DOHH2 (cell line): ENCODE measurements at regions not wholly inside any gene's neighbourhood (a gene's known extent, or its start where the extent isn't known, plus 50 kb on each side); places are given as distances from the start of the nearest gene placed in this dataset.

Experiments used
- H3F3A ChIP-seq: fragments of 200-600 bp; sonication (generic), shearing (Covaris generic); 2 replicates; pipeline ENCODE4 v1.6.0; 2016; ENCODE audit warnings: antibody characterized with exemption, mild to moderate bottlenecking; ENCODE audit not compliant: control insufficient read depth, insufficient read depth
- H3K27ac ChIP-seq: fragments of 200-600 bp; sonication (generic); 2 replicates; pipeline ENCODE4 v1.5.1; 2014; ENCODE audit warnings: low read depth, mild to moderate bottlenecking, low read length, moderate library complexity
- H3K27me3 ChIP-seq: fragments of 200-600 bp; sonication (generic); 2 replicates; pipeline ENCODE4 v1.6.1; 2014; ENCODE audit warnings: mild to moderate bottlenecking, low read length, mixed read lengths; ENCODE audit not compliant: control insufficient read depth
- H3K36me3 ChIP-seq: fragments of 200-600 bp; sonication (generic); 2 replicates; pipeline ENCODE4 v1.6.1; 2014; ENCODE audit warnings: mild to moderate bottlenecking, low read length, moderate library complexity, mixed read lengths; ENCODE audit not compliant: control insufficient read depth
- H3K4me1 ChIP-seq: fragments of 200-600 bp; sonication (generic); 2 replicates; pipeline ENCODE4 v1.6.1; 2014; ENCODE audit warnings: mild to moderate bottlenecking, low read length, mixed read lengths; ENCODE audit not compliant: control insufficient read depth
- H3K4me2 ChIP-seq: fragments of 200-600 bp; sonication (generic); 2 replicates; pipeline ENCODE4 v1.6.0; 2014; ENCODE audit warnings: mild to moderate bottlenecking, low read length, moderate library complexity
- H3K4me3 ChIP-seq: fragments of 200-600 bp; sonication (generic); 2 replicates; pipeline ENCODE4 v1.5.1; 2014; ENCODE audit warnings: mild to moderate bottlenecking, low read length, mixed read lengths
- H3K79me2 ChIP-seq: fragments of 200-600 bp; sonication (generic); 2 replicates; pipeline ENCODE4 v1.6.1; 2014; ENCODE audit warnings: mild to moderate bottlenecking, low read length, mixed read lengths; ENCODE audit not compliant: control insufficient read depth
- H3K9me2 ChIP-seq: fragments of 200-600 bp; sonication (generic); replicated peaks from 2 replicates; pipeline ENCODE4 v1.6.1; 2014; ENCODE audit warnings: mild to moderate bottlenecking, low read length, mixed read lengths; ENCODE audit not compliant: control insufficient read depth
- H3K9me3 ChIP-seq: fragments of 200-600 bp; sonication (generic); 2 replicates; pipeline ENCODE4 v1.6.1; 2014; ENCODE audit warnings: antibody characterized with exemption, low read length, mixed read lengths; ENCODE audit not compliant: control insufficient read depth, insufficient read depth
- H4K20me1 ChIP-seq: fragments of 200-600 bp; sonication (generic); 2 replicates; pipeline ENCODE4 v1.6.0; 2014; ENCODE audit warnings: low read depth, mild to moderate bottlenecking, antibody characterized with exemption, low read length, moderate library complexity; ENCODE audit not compliant: control insufficient read depth, insufficient read depth
- CTCF ChIP-seq: fragments of 200-600 bp; sonication (generic); IDR thresholded peaks from one replicate; pipeline ENCODE4 v1.5.1; 2014; ENCODE audit warnings: antibody characterized with exemption, mild to moderate bottlenecking, low read depth, low read length; ENCODE audit not compliant: poor library complexity, severe bottlenecking
- EZH2phosphoT487 ChIP-seq: fragments of 200-600 bp; sonication (generic); IDR thresholded peaks from 2 replicates; pipeline ENCODE4 v1.6.1; 2017; ENCODE audit warnings: borderline replicate concordance, mild to moderate bottlenecking, antibody characterized with exemption, low read length, moderate library complexity, mixed read lengths

DNA sequence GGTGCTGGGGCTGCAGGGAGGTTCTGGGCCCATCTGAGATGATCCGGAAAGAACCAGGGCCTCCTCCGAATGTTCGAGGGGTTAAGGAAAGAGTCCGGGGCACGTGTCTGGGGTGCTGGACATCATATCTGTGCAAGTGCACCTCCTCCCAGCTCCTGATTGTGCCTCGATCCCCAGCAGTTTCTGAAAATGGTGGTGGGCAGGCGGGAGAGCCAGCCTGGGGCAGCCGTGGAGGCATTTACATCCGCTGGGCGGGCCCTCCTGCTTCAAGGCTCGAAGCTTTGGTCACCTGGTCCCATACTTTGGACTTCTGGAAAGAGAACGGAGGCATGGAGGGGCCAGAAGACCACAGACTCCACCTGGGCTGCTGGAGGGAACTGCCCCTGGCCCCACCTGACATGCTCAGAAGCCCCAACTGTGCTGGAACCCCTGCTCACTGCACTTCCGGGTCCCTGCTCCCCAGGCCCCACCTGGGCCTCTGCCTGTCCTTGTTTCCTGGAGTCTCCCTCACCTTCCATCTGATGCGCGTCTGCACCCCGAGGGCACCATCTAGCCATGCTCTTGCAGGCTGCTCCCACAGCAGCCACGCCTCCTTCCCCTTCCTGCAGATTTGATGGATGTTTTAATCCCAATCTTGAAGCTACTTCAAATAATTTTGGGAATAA, 119.2 kb upstream of the HDAC4 start:
- Histone ChIP-seq H4K20me1 (no peaks in the 10 kb centered on the region), H3K27ac (no peak overlapping the region), H3K79me2 (no peaks in the 10 kb centered on the region), H3F3A (no peaks in the 10 kb centered on the region), H3K4me1 (no peaks in the 10 kb centered on the region), H3K4me3 (no peak overlapping the region), H3K27me3 (no peaks in the 10 kb centered on the region), H3K36me3 (no peaks in the 10 kb centered on the region), H3K9me3 (no peaks in the 10 kb centered on the region), H3K9me2 (no peaks in the 10 kb centered on the region), H3K4me2 (no peak overlapping the region)
- TF ChIP-seq CTCF (no peak), EZH2phosphoT487 (no peak)

DNA sequence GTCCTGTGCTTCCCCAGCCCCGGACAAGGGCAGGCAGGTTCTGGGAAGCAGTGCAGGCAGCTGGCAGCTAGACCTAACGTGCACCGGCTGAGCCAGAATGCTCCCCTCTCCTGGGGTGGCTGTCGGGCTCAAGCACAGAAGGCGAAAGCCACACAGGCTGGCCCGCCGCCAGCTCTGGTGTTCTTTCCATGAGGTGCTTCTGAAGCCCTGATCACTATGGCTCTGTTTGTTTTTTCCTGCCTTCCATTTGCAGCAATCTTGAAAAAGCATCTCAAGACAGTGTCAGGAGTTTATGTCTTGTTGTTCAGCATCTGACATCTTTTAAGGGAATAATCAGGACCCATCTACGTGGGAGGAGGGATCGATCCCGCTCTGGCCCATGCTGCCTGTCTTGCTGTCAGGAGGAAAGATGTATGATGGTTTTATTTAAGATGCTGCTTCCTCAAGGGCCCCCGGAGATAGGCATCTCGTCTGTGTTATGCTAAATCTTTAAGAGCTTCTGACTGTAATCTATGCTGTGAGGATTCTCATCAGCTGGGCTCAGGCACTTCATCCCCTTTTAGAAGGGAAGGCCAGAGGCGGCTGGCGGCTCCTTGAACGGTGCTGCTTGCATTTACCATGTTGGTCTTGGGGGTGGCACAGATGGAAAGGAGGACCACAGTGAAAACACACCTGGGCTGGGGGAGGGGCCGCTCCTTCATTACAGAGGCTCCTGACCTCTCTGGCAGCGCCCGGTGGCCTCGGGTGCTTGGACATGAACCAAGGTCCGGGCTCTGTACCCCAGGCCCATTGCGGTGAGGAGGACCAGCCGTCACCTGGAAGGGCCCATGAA, 118.5 kb upstream of the HDAC4 start:
- TF ChIP-seq CTCF (no peak), EZH2phosphoT487 (no peak)
- Histone ChIP-seq H4K20me1 (no peaks in the 10 kb centered on the region), H3K79me2 (no peaks in the 10 kb centered on the region), H3K9me3 (no peaks in the 10 kb centered on the region), H3K27me3 (no peaks in the 10 kb centered on the region), H3K4me2 (no peak overlapping the region), H3K4me3 (no peak overlapping the region), H3F3A (no peaks in the 10 kb centered on the region), H3K4me1 (no peaks in the 10 kb centered on the region), H3K27ac (no peak overlapping the region), H3K36me3 (no peaks in the 10 kb centered on the region), H3K9me2 (no peaks in the 10 kb centered on the region)

DNA sequence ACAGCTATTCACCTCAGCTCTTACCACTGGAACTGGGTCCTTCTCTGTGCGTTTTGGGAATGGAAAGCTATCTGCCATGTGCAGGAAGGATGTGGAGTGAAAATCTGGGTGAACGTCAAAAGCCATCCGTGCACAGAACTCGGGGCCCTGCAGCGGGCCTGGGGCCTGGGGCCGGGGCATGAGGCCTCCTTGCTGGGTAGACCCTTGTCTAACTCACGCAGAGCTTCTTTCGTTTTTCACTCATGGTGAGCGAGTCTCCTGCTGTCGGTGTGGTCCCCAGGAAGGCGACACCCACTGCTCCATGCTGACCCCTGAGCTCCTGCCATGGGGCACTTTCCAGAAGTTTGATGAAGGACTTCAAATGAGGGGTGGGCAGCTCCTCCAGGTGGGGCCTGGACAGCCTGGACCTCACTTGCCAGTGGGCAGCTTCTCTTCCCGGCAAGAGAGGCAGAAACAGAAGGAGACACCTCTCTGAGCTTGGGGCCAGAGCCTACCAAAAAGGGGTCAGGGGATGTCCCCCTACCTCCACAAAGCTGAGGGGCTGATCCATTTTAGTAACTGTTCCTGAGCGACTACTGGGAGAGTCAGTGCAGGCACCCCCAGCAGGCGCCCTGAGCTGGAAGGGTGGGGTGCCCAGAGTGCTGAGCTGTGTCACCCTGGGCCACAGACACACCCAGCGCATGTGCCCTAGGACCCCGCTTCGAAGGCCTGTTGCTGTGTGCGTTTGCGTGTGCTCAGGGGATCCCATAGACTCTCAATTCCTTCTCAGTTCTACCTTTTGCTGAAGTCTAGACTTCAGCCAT, 117.7 kb upstream of the HDAC4 start:
- Histone ChIP-seq H3F3A (no peaks in the 10 kb centered on the region), H3K4me2 (no peak overlapping the region), H3K36me3 (no peaks in the 10 kb centered on the region)

More for the DNA sequence above, 117.7 kb upstream of the HDAC4 start:
- Histone ChIP-seq H3K9me3 (no peaks in the 10 kb centered on the region), H4K20me1 (no peaks in the 10 kb centered on the region), H3K27me3 (no peaks in the 10 kb centered on the region), H3K27ac (no peak overlapping the region), H3K9me2 (no peaks in the 10 kb centered on the region), H3K4me3 (no peak overlapping the region), H3K4me1 (no peaks in the 10 kb centered on the region), H3K79me2 (no peaks in the 10 kb centered on the region)
- TF ChIP-seq EZH2phosphoT487 (no peak), CTCF (no peak)
